ENCODE measurements at regions not wholly inside any gene's neighbourhood (a gene's known extent, or its start where the extent isn't known, plus 50 kb on each side); places are given as distances from the start of the nearest gene placed in this dataset.

DNA sequence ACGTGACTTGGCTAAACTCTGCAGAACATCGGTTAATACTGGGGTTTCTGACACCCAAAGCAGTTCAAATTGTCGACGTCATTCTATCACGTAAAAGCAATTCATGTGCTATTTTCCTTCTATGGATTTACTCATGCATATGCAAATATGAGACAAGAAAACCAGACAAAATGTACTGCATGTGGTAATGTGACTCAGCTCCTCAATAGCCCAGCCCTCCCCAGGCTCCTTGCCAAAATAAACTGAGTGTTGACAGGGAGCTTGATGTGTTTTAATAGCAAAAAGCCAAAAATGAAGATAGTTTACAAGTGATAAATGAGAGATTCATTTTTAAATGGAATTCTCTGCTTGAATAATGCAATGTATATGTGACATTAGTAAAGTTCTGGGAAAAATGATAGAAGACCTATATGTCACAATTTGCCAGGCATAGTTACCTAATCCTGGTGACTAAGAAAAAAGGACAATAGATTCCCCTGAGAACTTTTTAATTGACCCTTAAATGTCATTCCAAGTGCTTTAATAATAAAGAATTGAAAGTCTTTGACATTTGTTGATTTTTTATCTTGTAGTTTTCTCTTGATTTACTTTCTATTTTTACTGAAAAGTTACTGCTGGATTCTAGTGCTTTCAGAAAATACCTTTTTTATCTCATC is 1700.6 kb upstream of the TENM3 start:
- TF ChIP-seq, protein P1, sequence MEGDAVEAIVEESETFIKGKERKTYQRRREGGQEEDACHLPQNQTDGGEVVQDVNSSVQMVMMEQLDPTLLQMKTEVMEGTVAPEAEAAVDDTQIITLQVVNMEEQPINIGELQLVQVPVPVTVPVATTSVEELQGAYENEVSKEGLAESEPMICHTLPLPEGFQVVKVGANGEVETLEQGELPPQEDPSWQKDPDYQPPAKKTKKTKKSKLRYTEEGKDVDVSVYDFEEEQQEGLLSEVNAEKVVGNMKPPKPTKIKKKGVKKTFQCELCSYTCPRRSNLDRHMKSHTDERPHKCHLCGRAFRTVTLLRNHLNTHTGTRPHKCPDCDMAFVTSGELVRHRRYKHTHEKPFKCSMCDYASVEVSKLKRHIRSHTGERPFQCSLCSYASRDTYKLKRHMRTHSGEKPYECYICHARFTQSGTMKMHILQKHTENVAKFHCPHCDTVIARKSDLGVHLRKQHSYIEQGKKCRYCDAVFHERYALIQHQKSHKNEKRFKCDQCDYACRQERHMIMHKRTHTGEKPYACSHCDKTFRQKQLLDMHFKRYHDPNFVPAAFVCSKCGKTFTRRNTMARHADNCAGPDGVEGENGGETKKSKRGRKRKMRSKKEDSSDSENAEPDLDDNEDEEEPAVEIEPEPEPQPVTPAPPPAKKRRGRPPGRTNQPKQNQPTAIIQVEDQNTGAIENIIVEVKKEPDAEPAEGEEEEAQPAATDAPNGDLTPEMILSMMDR (IDR thresholded peaks at IDR 0.05) = no peak
- TF ChIP-seq POLR2AphosphoS5 (IDR thresholded peaks at IDR 0.05) = no peak
- no peak for TF ChIP-seq POLR2A (IDR thresholded peaks at IDR 0.05; ENCODE audit: low read depth)

All from esophagus muscularis mucosa (tissue), 3 donors.